ENCODE measurements at regions not wholly inside any gene's neighbourhood (a gene's known extent, or its start where the extent isn't known, plus 50 kb on each side); places are given as distances from the start of the nearest gene placed in this dataset.
A peak's percentile ranks its signal among the peaks of the same experiment; 100 is the strongest.

DNA sequence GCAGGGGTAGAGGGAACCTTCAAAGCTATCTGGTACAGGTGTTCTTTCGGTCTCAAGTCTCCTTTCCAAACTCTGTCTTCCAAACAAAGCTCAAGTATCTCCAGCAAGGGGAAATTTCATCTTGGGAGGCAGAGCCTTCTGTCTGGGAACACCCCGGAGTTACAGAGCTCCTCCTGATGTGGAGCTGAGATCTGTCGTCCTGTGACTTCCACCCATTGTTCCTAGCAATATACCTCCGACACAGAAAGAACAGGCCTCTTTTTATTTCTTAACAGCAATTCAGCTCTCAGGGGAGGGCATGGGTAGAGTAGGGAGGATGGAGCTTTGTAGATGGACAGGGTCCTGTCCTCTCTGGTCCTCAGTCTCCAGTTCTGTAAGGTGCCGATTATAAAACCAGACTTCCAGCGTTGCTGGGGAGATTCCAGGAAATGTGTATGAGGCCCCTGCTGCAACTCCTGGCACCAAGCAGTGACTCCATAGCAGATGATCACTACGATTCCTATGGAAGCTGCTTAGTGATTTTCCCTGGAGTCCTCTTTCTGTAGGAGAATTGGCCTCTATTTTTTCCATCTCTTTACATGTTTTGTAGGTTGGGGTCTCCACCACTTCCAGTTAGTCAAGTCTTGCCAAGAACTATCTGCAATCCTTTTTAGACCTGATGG, 56.0 kb upstream of the ARGLU1 start:
- Histone ChIP-seq H3K27me3 (ENCODE audit: insufficient read depth, low read depth) (0 out of 2 replicates have a peak, but pooled peaks cover 11% of the 10 kb centered on the region), H2AFZ (no peak overlapping the region), H4K20me1 (ENCODE audit: insufficient read depth) (no peaks in the 10 kb centered on the region), H3F3A (ENCODE audit: insufficient read depth, low read depth) (no peaks in the 10 kb centered on the region), H3K4me1 (replicated peaks; ENCODE audit: insufficient read depth) (no peaks in the 10 kb centered on the region), H3K4me2 (no peak overlapping the region), H3K9me2 (ENCODE audit: insufficient read depth) (peaks cover 7% of the 10 kb centered on the region; the same call in 1 of the 2 replicates), H3K27ac (no peak overlapping the region), H3K9me3 (ENCODE audit: insufficient read depth, low read depth) (no peaks in the 10 kb centered on the region), H3K36me3 (ENCODE audit: low read depth) (no peaks in the 10 kb centered on the region), H3K4me3 (no peak overlapping the region), H3K79me2 (ENCODE audit: low read depth) (no peaks in the 10 kb centered on the region)
- no peak for TF ChIP-seq EZH2 (IDR thresholded peaks at IDR 0.05; ENCODE audit: low read depth)
- TF ChIP-seq, protein P1, sequence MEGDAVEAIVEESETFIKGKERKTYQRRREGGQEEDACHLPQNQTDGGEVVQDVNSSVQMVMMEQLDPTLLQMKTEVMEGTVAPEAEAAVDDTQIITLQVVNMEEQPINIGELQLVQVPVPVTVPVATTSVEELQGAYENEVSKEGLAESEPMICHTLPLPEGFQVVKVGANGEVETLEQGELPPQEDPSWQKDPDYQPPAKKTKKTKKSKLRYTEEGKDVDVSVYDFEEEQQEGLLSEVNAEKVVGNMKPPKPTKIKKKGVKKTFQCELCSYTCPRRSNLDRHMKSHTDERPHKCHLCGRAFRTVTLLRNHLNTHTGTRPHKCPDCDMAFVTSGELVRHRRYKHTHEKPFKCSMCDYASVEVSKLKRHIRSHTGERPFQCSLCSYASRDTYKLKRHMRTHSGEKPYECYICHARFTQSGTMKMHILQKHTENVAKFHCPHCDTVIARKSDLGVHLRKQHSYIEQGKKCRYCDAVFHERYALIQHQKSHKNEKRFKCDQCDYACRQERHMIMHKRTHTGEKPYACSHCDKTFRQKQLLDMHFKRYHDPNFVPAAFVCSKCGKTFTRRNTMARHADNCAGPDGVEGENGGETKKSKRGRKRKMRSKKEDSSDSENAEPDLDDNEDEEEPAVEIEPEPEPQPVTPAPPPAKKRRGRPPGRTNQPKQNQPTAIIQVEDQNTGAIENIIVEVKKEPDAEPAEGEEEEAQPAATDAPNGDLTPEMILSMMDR (conservative IDR thresholded peaks at IDR 0.05): no peak
- intact Hi-C loops (cut with micrococcal nuclease; ENCODE audit: unreplicated experiment): loop anchor here (5.0 kb wide), 1 partner anchor 293 kb away; no protein-coding TSS in a partner anchor
- DNase-seq: no peak
- no TSS peak for BruUV-seq (replicated peaks)
- CTCF ChIA-PET: no interaction called here
- POLR2A ChIA-PET (ENCODE audit: unreplicated experiment): no interaction called here

DNA sequence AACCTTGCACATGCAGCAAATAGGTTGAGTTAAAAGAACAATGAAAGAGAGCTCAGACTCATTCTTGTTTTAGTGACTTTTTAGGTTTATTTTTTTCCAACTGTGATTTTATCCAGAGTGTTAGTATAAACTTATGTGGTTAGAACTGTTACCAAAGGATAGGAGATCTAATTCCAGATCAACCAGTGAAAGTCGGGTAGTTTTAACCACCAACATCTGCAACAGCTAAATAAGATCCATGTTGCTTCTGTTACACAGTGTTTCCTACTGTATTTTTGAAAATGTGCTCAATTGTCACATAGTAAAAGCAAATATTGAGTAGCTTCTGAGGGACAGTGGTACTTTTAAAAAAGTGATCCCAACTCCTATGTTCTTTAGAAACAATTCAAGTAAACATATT, 53.9 kb upstream of the ARGLU1 start:
- H3K27me3 ChIP-seq (ENCODE audit: insufficient read depth, low read depth): 0 out of 2 replicates have a peak, but pooled peaks cover 11% of the 10 kb centered on the region

DNA sequence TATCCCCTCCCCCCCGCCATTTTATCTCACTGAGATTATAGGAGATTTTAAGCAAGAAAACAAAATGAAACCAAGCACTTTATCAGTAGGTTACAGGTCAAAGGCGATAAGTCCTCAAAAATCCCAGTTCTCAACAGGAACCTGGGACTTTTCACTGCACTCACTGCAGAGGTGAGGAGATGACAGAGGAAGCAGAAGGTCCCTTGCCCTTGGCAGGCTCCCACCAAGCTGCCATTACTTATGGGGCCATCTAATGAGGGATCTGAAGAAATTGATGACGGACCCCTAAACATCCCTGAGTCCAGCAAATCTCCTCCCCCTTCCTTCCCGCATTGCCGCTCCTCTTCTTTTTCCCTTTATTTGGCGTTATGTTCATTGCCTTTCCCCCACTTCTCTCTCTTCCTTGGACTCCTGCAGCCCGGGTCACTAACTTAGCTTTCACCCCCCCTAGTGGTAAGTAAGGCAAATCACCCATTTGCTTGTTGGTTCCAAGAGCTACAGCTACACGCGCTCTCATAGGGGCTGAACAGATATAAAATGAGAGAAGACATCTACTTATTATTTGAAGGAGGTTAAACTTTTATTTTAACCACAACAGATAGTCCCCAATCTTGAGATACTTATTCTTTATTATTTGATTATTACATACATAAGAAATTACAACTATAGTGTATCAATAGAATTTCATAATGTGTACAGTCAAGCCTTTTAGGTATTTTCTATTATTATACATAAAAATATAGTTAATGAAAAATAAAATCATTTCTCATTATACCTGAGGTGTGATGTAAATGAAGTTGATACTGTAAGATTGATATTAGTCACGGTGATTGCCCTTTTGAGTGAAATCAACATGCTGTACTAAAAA, 52.0 kb upstream of the ARGLU1 start:
- Histone ChIP-seq H2AFZ (no peak overlapping the region; the same call in 1 of the 2 replicates), H3K27me3 (ENCODE audit: insufficient read depth, low read depth) (0 out of 2 replicates have a peak, but pooled peaks cover 11% of the 10 kb centered on the region), H3K9me2 (ENCODE audit: insufficient read depth) (no peaks in the 10 kb centered on the region), H4K20me1 (ENCODE audit: insufficient read depth) (no peaks in the 10 kb centered on the region), H3K4me1 (replicated peaks; ENCODE audit: insufficient read depth) (no peaks in the 10 kb centered on the region), H3F3A (ENCODE audit: insufficient read depth, low read depth) (no peaks in the 10 kb centered on the region), H3K4me2 (peak overlapping the region; percentile 33), H3K9me3 (ENCODE audit: insufficient read depth, low read depth) (no peaks in the 10 kb centered on the region; the same call in 1 of the 2 replicates), H3K79me2 (ENCODE audit: low read depth) (no peaks in the 10 kb centered on the region), H3K27ac (no peak overlapping the region), H3K36me3 (ENCODE audit: low read depth) (no peaks in the 10 kb centered on the region), H3K4me3 (no peak overlapping the region)
- BruUV-seq (replicated peaks): no TSS peak
- TF ChIP-seq EZH2 (IDR thresholded peaks at IDR 0.05; ENCODE audit: low read depth): no peak
- TF ChIP-seq, protein P1 (conservative IDR thresholded peaks at IDR 0.05): peak; percentile 82
- DNase-seq: peak in 1 of 2 experiments; percentile 12
- ChIA-PET CTCF (interaction anchor here (0.5 to 1.2 kb wide), 6 partner anchors 52 to 1833 kb away, joined by 3 to 20 read pairs (median 5); partner anchors contain the start of gene ARGLU1), POLR2A (ENCODE audit: unreplicated experiment) (interaction anchor here (0.6 to 0.7 kb wide), 2 partner anchors 279 to 1910 kb away, joined by 3 to 10 read pairs; no protein-coding TSS in a partner anchor)
- intact Hi-C loops (cut with micrococcal nuclease; ENCODE audit: unreplicated experiment): loop anchor here (5.0 kb wide), 1 partner anchor 297 kb away; no protein-coding TSS in a partner anchor

More for the DNA sequence above, 53.9 kb upstream of the ARGLU1 start:
- Histone ChIP-seq H3K27ac (no peak overlapping the region), H3F3A (ENCODE audit: insufficient read depth, low read depth) (no peaks in the 10 kb centered on the region), H3K9me2 (ENCODE audit: insufficient read depth) (peaks cover 7% of the 10 kb centered on the region; the same call in 1 of the 2 replicates), H3K4me3 (no peak overlapping the region), H3K79me2 (ENCODE audit: low read depth) (no peaks in the 10 kb centered on the region), H3K9me3 (ENCODE audit: insufficient read depth, low read depth) (no peaks in the 10 kb centered on the region), H3K4me1 (replicated peaks; ENCODE audit: insufficient read depth) (no peaks in the 10 kb centered on the region), H4K20me1 (ENCODE audit: insufficient read depth) (no peaks in the 10 kb centered on the region), H3K36me3 (ENCODE audit: low read depth) (no peaks in the 10 kb centered on the region), H2AFZ (no peak overlapping the region), H3K4me2 (no peak overlapping the region)
- no peak for DNase-seq
- no TSS peak for BruUV-seq (replicated peaks)
- intact Hi-C loops (cut with micrococcal nuclease; ENCODE audit: unreplicated experiment): loop anchor here (5.0 kb wide), 1 partner anchor 295 kb away; no protein-coding TSS in a partner anchor
- TF ChIP-seq, protein P1 (conservative IDR thresholded peaks at IDR 0.05): no peak
- no peak for TF ChIP-seq EZH2 (IDR thresholded peaks at IDR 0.05; ENCODE audit: low read depth)
- ChIA-PET CTCF (no interaction called here), POLR2A (ENCODE audit: unreplicated experiment) (no interaction called here)
